ENCODE measurements at regions not wholly inside any gene's neighbourhood (a gene's known extent, or its start where the extent isn't known, plus 50 kb on each side); places are given as distances from the start of the nearest gene placed in this dataset.

- Mint-ChIP-seq H3K4me3 (no peak overlapping the region), H3K36me3 (ENCODE audit: low read depth) (no peaks in the 10 kb centered on the region), H3K27ac (no peak overlapping the region), H3K27me3 (ENCODE audit: low read depth, poor library complexity) (peaks cover 4% of the 10 kb centered on the region), H3K9me3 (peaks cover 12% of the 10 kb centered on the region), H3K4me1 (no peaks in the 10 kb centered on the region)
- no peak for TF ChIP-seq CTCF (IDR thresholded peaks at IDR 0.05)
- DNase-seq = no peak
Observed at GRCh38 chr1:233453433-233454200, 126.1 kb downstream of the MAP3K21 start.

GRCh38 chr1:233459470-233459945 is 132.0 kb downstream of the MAP3K21 start:
- H3K27me3 Mint-ChIP-seq (ENCODE audit: low read depth, poor library complexity) = peaks cover 8% of the 10 kb centered on the region
- no peaks in the 10 kb centered on the region for H3K9me3 Mint-ChIP-seq
- H3K4me3 Mint-ChIP-seq = no peak overlapping the region
- peak overlapping the region; percentile 7 for H3K27ac Mint-ChIP-seq
- no peak for TF ChIP-seq CTCF (IDR thresholded peaks at IDR 0.05)
- no peaks in the 10 kb centered on the region for H3K36me3 Mint-ChIP-seq (ENCODE audit: low read depth)
- H3K4me1 Mint-ChIP-seq = no peaks in the 10 kb centered on the region
- no peak for DNase-seq

- peak; percentile 5 for DNase-seq
- no peaks in the 10 kb centered on the region for H3K9me3 Mint-ChIP-seq
- no peaks in the 10 kb centered on the region for H3K4me1 Mint-ChIP-seq
- H3K4me3 Mint-ChIP-seq = no peak overlapping the region
- H3K27ac Mint-ChIP-seq = peak overlapping the region; percentile 7
- H3K36me3 Mint-ChIP-seq (ENCODE audit: low read depth) = no peaks in the 10 kb centered on the region
- TF ChIP-seq CTCF (IDR thresholded peaks at IDR 0.05) = no peak
- H3K27me3 Mint-ChIP-seq (ENCODE audit: low read depth, poor library complexity) = peaks cover 6% of the 10 kb centered on the region
Observed at GRCh38 chr1:233459968-233460367, 132.4 kb downstream of the MAP3K21 start.

- Mint-ChIP-seq H3K27ac (no peak overlapping the region), H3K36me3 (ENCODE audit: low read depth) (no peaks in the 10 kb centered on the region), H3K4me3 (no peak overlapping the region), H3K4me1 (no peaks in the 10 kb centered on the region), H3K27me3 (ENCODE audit: low read depth, poor library complexity) (peaks cover 4% of the 10 kb centered on the region), H3K9me3 (no peaks in the 10 kb centered on the region)
- DNase-seq = no peak
- TF ChIP-seq CTCF (IDR thresholded peaks at IDR 0.05) = no peak
Observed at GRCh38 chr1:233460692-233461091, 133.2 kb downstream of the MAP3K21 start.

GRCh38 chr1:233461847-233462246 is 134.3 kb downstream of the MAP3K21 start:
- H3K27me3 Mint-ChIP-seq (ENCODE audit: low read depth, poor library complexity) = peaks cover 4% of the 10 kb centered on the region
- H3K36me3 Mint-ChIP-seq (ENCODE audit: low read depth) = no peaks in the 10 kb centered on the region
- H3K4me3 Mint-ChIP-seq = no peak overlapping the region
- no peaks in the 10 kb centered on the region for H3K9me3 Mint-ChIP-seq
- no peak for DNase-seq
- no peak overlapping the region for H3K27ac Mint-ChIP-seq
- no peaks in the 10 kb centered on the region for H3K4me1 Mint-ChIP-seq
- TF ChIP-seq CTCF (IDR thresholded peaks at IDR 0.05) = no peak

- TF ChIP-seq CTCF (IDR thresholded peaks at IDR 0.05) = no peak
- DNase-seq = no peak
- Mint-ChIP-seq H3K36me3 (ENCODE audit: low read depth) (no peaks in the 10 kb centered on the region), H3K4me3 (no peak overlapping the region), H3K4me1 (no peaks in the 10 kb centered on the region), H3K27ac (no peak overlapping the region), H3K27me3 (ENCODE audit: low read depth, poor library complexity) (peaks cover 4% of the 10 kb centered on the region), H3K9me3 (no peaks in the 10 kb centered on the region)
Observed at GRCh38 chr1:233463333-233463732, 135.8 kb downstream of the MAP3K21 start.

All from nephron progenitor cell (in vitro differentiated cells).